ENCODE measurements at regions not wholly inside any gene's neighbourhood (a gene's known extent, or its start where the extent isn't known, plus 50 kb on each side); places are given as distances from the start of the nearest gene placed in this dataset.

DNA sequence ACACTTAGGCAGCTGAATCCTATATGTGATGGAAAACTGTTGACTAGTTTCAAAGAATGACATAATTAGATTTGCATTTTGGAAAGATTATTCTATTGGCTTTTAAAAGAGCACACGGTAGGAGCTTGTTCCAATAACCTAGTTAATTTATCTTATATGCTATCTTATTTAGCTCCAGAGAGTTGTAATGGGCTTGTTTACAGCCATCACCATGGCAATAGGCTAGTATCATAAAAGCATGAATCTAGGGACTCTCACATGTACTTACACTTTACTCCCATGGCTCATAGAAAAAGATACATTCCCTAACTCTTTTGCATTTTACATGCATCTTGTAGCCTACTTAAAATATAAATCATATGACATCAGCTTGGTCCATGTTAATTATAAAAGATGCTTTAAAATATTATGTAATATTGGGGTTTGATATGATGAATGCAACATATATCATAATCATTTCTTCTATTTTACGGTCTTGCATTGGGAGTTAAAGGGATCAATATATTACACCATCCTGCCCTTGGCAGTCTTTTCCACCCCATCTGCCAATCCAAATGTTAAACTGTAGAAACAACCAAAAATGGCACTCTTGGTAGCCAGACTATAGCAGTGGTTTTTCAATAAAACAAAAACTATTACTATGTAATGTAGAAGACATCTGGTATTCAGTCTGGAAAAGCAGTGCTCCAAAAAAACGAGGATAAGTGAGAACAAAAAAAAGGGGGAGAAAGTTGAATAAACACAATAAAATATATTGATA, 2254.0 kb downstream of the LRRC4C start:
- Histone ChIP-seq H3K9me3 (no peaks in the 10 kb centered on the region), H3K27ac (no peak overlapping the region), H3K4me1 (replicated peaks) (no peaks in the 10 kb centered on the region), H3K4me3 (no peak overlapping the region), H3K27me3 (replicated peaks; ENCODE audit: insufficient read depth) (no peaks in the 10 kb centered on the region), H3K36me3 (no peaks in the 10 kb centered on the region)
- intact Hi-C loops (cut with DNase I): no loop called here
- TF ChIP-seq, protein P1, sequence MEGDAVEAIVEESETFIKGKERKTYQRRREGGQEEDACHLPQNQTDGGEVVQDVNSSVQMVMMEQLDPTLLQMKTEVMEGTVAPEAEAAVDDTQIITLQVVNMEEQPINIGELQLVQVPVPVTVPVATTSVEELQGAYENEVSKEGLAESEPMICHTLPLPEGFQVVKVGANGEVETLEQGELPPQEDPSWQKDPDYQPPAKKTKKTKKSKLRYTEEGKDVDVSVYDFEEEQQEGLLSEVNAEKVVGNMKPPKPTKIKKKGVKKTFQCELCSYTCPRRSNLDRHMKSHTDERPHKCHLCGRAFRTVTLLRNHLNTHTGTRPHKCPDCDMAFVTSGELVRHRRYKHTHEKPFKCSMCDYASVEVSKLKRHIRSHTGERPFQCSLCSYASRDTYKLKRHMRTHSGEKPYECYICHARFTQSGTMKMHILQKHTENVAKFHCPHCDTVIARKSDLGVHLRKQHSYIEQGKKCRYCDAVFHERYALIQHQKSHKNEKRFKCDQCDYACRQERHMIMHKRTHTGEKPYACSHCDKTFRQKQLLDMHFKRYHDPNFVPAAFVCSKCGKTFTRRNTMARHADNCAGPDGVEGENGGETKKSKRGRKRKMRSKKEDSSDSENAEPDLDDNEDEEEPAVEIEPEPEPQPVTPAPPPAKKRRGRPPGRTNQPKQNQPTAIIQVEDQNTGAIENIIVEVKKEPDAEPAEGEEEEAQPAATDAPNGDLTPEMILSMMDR (IDR thresholded peaks at IDR 0.05): no peak
- TF ChIP-seq POLR2A (IDR thresholded peaks at IDR 0.05): no peak
- no peak for TF ChIP-seq POLR2AphosphoS5 (IDR thresholded peaks at IDR 0.05)
- no peak for DNase-seq (ENCODE audit: low spot score)
- 54% methylated on average over 3 of the region's 3 CpGs for WGBS

DNA sequence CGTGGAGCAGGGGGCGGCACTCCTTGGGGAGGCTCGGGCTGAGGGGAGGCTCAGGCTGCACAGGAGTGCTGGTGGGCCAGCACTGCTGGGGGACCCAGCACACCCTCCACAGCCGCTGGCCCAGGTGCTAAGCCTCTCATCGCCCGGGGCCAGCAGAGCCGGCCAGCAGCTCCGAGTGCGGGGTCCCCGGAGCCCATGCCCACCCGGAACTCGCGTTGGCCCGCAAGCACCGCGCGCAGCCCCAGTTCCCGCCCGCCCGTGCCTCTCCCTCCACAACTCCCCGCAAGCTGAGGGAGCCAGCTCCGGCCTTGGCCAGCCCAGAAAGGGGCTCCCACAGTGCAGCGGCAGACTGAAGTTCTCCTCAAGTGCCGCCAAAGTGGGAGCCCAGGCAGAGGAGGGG, 2266.8 kb downstream of the LRRC4C start:
- H3K4me3 ChIP-seq: no peak overlapping the region

DNA sequence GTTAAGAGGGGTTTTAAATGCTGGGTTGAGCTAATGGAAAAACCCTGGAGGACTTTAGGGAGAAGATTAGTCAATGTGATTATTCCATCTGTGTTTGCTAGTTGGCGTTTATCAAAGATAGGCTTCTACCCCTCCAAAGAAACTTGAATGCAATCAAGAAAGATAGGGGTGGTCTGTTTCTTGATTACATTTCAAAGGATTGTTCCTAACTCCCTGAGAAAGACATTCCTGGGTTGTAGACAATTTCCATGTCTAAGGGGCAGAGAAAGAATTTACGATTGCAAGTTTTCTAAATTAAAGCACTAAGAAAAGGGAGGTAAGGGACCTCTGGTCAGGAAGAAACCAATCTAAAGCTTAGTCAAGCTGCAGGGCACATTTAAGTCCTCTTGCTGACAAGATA, 2268.7 kb downstream of the LRRC4C start:
- no peak for TF ChIP-seq POLR2AphosphoS5 (IDR thresholded peaks at IDR 0.05)
- no peaks in the 10 kb centered on the region for H3K36me3 ChIP-seq
- H3K9me3 ChIP-seq: no peaks in the 10 kb centered on the region
- DNase-seq (ENCODE audit: low spot score): no peak
- no peaks in the 10 kb centered on the region for H3K27me3 ChIP-seq (replicated peaks; ENCODE audit: insufficient read depth)
- H3K4me1 ChIP-seq (replicated peaks): no peaks in the 10 kb centered on the region
- no peak overlapping the region for H3K4me3 ChIP-seq
- intact Hi-C loops (cut with DNase I): no loop called here
- 43% methylated on average over 2 of the region's 2 CpGs for WGBS
- H3K27ac ChIP-seq: no peak overlapping the region

More for the DNA sequence above, 2266.8 kb downstream of the LRRC4C start:
- H3K27me3 ChIP-seq (replicated peaks; ENCODE audit: insufficient read depth): no peaks in the 10 kb centered on the region
- 93% methylated on average over 7 of the region's 24 CpGs for WGBS
- TF ChIP-seq POLR2AphosphoS5 (IDR thresholded peaks at IDR 0.05): no peak
- TF ChIP-seq, protein P1 (IDR thresholded peaks at IDR 0.05): no peak
- no peak for TF ChIP-seq POLR2A (IDR thresholded peaks at IDR 0.05)
- H3K4me1 ChIP-seq (replicated peaks): no peaks in the 10 kb centered on the region
- intact Hi-C loops (cut with DNase I): no loop called here
- no peak overlapping the region for H3K27ac ChIP-seq
- H3K9me3 ChIP-seq: no peaks in the 10 kb centered on the region
- DNase-seq (ENCODE audit: low spot score): no peak
- no peaks in the 10 kb centered on the region for H3K36me3 ChIP-seq

DNA sequence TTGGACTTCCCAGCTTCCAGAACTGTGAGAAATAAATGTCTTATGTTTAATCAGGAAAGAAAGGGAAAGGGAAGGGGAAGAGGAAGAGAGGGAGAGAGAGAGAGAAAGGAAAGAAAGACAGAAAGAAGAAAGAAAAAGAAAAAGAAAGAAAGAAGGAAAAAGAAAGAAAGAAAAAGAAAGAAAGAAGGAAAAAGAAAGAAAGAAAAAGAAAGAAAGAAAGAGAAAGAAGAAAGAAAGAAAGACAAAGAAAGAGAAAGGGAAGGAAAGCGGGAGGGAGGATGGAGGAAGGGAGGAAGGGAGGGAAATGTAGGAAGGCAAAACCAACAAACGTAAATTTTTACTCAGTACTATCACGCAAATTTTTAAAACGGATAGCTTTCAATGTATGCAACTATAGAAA, 2281.8 kb downstream of the LRRC4C start:
- DNase-seq (ENCODE audit: low spot score): no peak
- TF ChIP-seq POLR2AphosphoS5 (IDR thresholded peaks at IDR 0.05) (no peak), POLR2A (IDR thresholded peaks at IDR 0.05) (no peak)
- TF ChIP-seq, protein P1 (IDR thresholded peaks at IDR 0.05): no peak
- Histone ChIP-seq H3K36me3 (no peaks in the 10 kb centered on the region), H3K27me3 (replicated peaks; ENCODE audit: insufficient read depth) (no peaks in the 10 kb centered on the region), H3K9me3 (no peaks in the 10 kb centered on the region), H3K4me1 (replicated peaks) (no peaks in the 10 kb centered on the region), H3K4me3 (no peak overlapping the region), H3K27ac (no peak overlapping the region)
- intact Hi-C loops (cut with DNase I): no loop called here
- 83% methylated on average over 4 of the region's 4 CpGs for WGBS

DNA sequence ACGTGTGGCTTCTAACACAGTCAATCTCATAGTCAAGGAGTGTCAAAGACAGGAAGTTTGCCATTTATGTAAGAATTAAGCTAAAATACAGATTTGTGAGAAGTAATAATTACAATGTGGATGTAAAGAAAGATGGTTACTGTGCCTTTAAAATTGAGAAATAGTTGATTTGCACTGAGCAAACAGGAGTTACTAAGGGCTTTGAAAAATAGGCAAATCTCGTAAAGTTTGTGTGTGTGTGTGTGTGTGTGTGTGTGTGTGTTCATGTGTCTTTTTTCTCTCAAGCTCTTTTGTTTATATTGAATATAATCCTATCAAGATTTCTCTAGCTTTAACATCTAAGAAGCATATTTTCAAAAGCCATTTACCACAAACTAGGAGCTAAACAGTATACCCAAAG, 2284.5 kb downstream of the LRRC4C start:
- H3K4me1 ChIP-seq (replicated peaks): no peaks in the 10 kb centered on the region
- H3K36me3 ChIP-seq: no peaks in the 10 kb centered on the region
- TF ChIP-seq POLR2A (IDR thresholded peaks at IDR 0.05): no peak
- TF ChIP-seq, protein P1 (IDR thresholded peaks at IDR 0.05): no peak
- no peak for TF ChIP-seq POLR2AphosphoS5 (IDR thresholded peaks at IDR 0.05)
- DNase-seq (ENCODE audit: low spot score): no peak
- H3K27me3 ChIP-seq (replicated peaks; ENCODE audit: insufficient read depth): no peaks in the 10 kb centered on the region
- no peaks in the 10 kb centered on the region for H3K9me3 ChIP-seq
- no peak overlapping the region for H3K4me3 ChIP-seq
- H3K27ac ChIP-seq: no peak overlapping the region
- WGBS: 21% methylated on average over 2 of the region's 2 CpGs
- intact Hi-C loops (cut with DNase I): no loop called here
